Erythroblast (primary cell): ENCODE measurements at regions not wholly inside any gene's neighbourhood (a gene's known extent, or its start where the extent isn't known, plus 50 kb on each side); places are given as distances from the start of the nearest gene placed in this dataset.

ENCODE experiments used
- GATA1 ChIP-seq: IDR thresholded peaks from 2 replicates; pipeline ENCODE4 v1.6.1; 2011; ENCODE audit warnings: low read depth, mild to moderate bottlenecking, control low read depth, low read length, moderate library complexity
- POLR2A ChIP-seq: IDR thresholded peaks from 2 replicates; pipeline ENCODE4 v1.6.1; 2011; ENCODE audit warnings: mild to moderate bottlenecking, low read length

GRCh38 chr1:163745204-163745603 lies 423.4 kb downstream of the NUF2 start:
- TF ChIP-seq POLR2A (no peak), GATA1 (no peak)
